OCI-LY7 (cell line): ENCODE measurements at regions not wholly inside any gene's neighbourhood (a gene's known extent, or its start where the extent isn't known, plus 50 kb on each side); places are given as distances from the start of the nearest gene placed in this dataset.

Source experiments
- BruUV-seq: library from RNA; stranded (reverse); fragments of 400-500 nt; replicated peaks from 2 replicates; lab custom pipeline; 2021; lab: Mats Ljungman, UMichigan
- CTCF ChIA-PET: fragments of 300-600 bp; sonication (Branson Sonifier 250); formaldehyde crosslinking; loops from one replicate; lab custom pipeline; 2022; ENCODE audit warnings: antibody characterized with exemption; ENCODE audit not compliant: unreplicated experiment; lab: Charles Lee
- POLR2A ChIA-PET: fragments of 300-600 bp; sonication (Branson Sonifier 250); formaldehyde crosslinking; loops from one replicate; lab custom pipeline; 2022; ENCODE audit warnings: antibody characterized with exemption; lab: Charles Lee
- DNase-seq: peaks from one replicate; pipeline ENCODE4 v3.0.0-alpha.2; 2015; ENCODE audit warnings: low spot score
- H2AFZ ChIP-seq: fragments of 200-600 bp; sonication (generic), shearing (Covaris generic); 2 replicates; pipeline ENCODE4 v1.6.1; 2014; ENCODE audit warnings: mild to moderate bottlenecking, antibody characterized with exemption, low read length, moderate library complexity
- H3K27ac ChIP-seq: fragments of 200-600 bp; sonication (generic); 2 replicates; pipeline ENCODE4 v1.5.1; 2014; ENCODE audit warnings: mixed run types, low read depth, mild to moderate bottlenecking, moderate library complexity, low read length, inconsistent platforms; ENCODE audit not compliant: poor library complexity, severe bottlenecking
- H3K36me3 ChIP-seq: fragments of 200-600 bp; sonication (generic); 2 replicates; pipeline ENCODE4 v1.6.1; 2014; ENCODE audit warnings: mild to moderate bottlenecking, antibody characterized with exemption, low read length, moderate library complexity, mixed read lengths; ENCODE audit not compliant: insufficient read depth
- H3K4me1 ChIP-seq: fragments of 200-600 bp; sonication (generic); 2 replicates; pipeline ENCODE4 v1.5.1; 2014; ENCODE audit warnings: mild to moderate bottlenecking, low read length; ENCODE audit not compliant: insufficient read depth, poor library complexity, severe bottlenecking
- H3K4me2 ChIP-seq: fragments of 200-600 bp; sonication (generic); 2 replicates; pipeline ENCODE4 v1.6.1; 2014; ENCODE audit warnings: mild to moderate bottlenecking, low read length
- H3K4me3 ChIP-seq: fragments of 200-600 bp; sonication (generic); 2 replicates; pipeline ENCODE4 v1.5.1; 2014; ENCODE audit warnings: mild to moderate bottlenecking, low read depth, low read length; ENCODE audit not compliant: poor library complexity, severe bottlenecking
- H3K79me2 ChIP-seq: fragments of 200-600 bp; sonication (generic); 2 replicates; pipeline ENCODE4 v1.6.1; 2016; ENCODE audit warnings: low read depth, mild to moderate bottlenecking, low read length, moderate library complexity, mixed read lengths; ENCODE audit not compliant: insufficient read depth
- H3K9me2 ChIP-seq: fragments of 200-600 bp; sonication (generic); 2 replicates; pipeline ENCODE4 v1.6.1; 2016; ENCODE audit warnings: mild to moderate bottlenecking, low read length, mixed read lengths; ENCODE audit not compliant: insufficient read depth
- H3K9me3 ChIP-seq: fragments of 200-600 bp; sonication (generic); 2 replicates; pipeline ENCODE4 v1.6.1; 2014; ENCODE audit warnings: mild to moderate bottlenecking, mixed run types, low read length, mixed read lengths
- H4K20me1 ChIP-seq: fragments of 200-600 bp; sonication (generic); 2 replicates; pipeline ENCODE4 v1.6.1; 2014; ENCODE audit warnings: mild to moderate bottlenecking, antibody characterized with exemption, low read length, moderate library complexity, mixed read lengths; ENCODE audit not compliant: insufficient read depth
- EZH2phosphoT487 ChIP-seq: fragments of 200-600 bp; sonication (generic); IDR thresholded peaks from 2 replicates; pipeline ENCODE4 v1.6.1; 2018; ENCODE audit warnings: low read depth, borderline replicate concordance, mild to moderate bottlenecking, mixed run types, antibody characterized with exemption, low read length, moderate library complexity, mixed read lengths
- intact Hi-C: fragments of 100-400 bp; cut with micrococcal nuclease; formaldehyde crosslinking; loops from one replicate; pipeline ENCODE4 v1.10.0; 2022; ENCODE audit not compliant: unreplicated experiment
- TF ChIP-seq, protein P1 (sequence below): fragments of 200-600 bp; sonication (generic); conservative IDR thresholded peaks from 2 replicates; pipeline ENCODE4 v1.5.1; 2014; ENCODE audit warnings: mild to moderate bottlenecking, antibody characterized with exemption, low read length, moderate library complexity, mixed read lengths

DNA sequence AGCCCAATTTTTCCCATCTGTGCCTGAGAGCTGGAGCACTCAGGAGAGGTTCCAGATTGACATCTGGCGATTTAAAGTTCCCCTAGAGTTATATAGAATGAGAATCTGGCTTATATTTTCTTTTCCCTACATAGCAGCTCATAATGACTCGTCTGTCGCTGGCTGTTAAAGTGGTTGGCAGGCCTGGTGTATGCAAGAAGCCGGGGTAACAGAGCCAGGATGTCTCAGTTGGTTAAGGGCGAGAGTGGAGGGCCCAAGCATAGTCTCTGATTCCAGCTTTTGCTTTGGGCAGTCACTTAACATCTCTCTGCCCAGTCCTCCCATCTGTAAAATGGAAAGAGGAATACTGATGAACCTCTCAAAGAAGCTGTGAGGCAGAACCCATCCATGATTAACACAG is 751.6 kb downstream of the NOVA1 start:
- Histone ChIP-seq H3K4me1 (no peaks in the 10 kb centered on the region), H3K36me3 (no peaks in the 10 kb centered on the region), H3K4me3 (no peak overlapping the region), H3K27ac (no peak overlapping the region), H3K9me3 (no peaks in the 10 kb centered on the region), H3K9me2 (no peaks in the 10 kb centered on the region), H4K20me1 (no peaks in the 10 kb centered on the region), H2AFZ (no peak overlapping the region), H3K4me2 (no peak overlapping the region), H3K79me2 (no peaks in the 10 kb centered on the region)
- intact Hi-C loops, result no loop called here
- ChIA-PET POLR2A (no interaction called here), CTCF (no interaction called here)
- TF ChIP-seq, protein P1, sequence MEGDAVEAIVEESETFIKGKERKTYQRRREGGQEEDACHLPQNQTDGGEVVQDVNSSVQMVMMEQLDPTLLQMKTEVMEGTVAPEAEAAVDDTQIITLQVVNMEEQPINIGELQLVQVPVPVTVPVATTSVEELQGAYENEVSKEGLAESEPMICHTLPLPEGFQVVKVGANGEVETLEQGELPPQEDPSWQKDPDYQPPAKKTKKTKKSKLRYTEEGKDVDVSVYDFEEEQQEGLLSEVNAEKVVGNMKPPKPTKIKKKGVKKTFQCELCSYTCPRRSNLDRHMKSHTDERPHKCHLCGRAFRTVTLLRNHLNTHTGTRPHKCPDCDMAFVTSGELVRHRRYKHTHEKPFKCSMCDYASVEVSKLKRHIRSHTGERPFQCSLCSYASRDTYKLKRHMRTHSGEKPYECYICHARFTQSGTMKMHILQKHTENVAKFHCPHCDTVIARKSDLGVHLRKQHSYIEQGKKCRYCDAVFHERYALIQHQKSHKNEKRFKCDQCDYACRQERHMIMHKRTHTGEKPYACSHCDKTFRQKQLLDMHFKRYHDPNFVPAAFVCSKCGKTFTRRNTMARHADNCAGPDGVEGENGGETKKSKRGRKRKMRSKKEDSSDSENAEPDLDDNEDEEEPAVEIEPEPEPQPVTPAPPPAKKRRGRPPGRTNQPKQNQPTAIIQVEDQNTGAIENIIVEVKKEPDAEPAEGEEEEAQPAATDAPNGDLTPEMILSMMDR, result no peak
- no peak for TF ChIP-seq EZH2phosphoT487
- DNase-seq, result no peak
- BruUV-seq, result no TSS peak

DNA sequence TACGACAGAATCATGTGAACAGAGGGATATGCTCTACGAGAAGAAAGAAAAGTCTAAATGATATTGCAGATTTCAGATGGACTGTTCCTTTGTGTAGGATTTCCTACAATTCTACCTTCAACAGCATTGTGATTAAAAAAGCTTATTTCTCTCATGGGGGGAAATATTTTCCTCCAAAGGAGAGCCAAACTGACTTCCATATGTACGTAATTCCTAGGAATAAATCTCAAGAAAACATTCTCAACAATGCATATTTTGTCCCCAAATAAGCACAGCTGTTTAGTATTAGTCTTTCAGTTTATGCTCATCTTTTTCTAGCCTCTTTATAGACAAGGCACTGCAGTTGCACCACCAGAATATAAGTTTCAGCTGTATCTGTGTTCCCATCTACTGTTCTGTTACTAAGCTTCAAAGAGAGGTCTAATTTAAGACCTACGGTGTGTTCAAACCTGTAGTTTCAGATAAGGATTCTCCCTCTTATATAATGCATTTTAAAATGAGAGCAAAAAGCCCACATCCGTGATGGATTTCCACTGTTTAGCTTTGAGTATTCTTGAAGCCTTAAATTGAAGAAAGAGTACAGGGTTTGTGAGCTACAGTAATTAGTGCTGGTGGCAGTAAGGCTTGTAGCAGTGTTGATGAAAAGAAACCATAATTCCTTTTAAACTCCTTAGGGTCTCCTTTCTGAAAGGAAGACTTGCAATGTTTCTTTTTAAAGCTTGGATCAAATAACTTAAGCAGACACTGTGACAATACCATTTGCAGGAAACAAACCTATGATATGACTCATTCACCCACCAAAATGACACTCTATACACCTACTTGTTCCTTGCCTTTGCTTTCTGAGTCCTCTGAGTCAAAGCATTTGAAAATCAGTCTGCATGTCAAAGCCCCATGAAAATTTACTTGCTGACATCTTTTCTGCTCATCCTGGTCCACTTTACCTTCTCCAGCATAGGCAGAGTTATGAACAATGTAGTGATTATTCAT is 754.1 kb downstream of the NOVA1 start:
- POLR2A ChIA-PET, result no interaction called here

More for the DNA sequence above, 754.1 kb downstream of the NOVA1 start:
- TF ChIP-seq, protein P1, result no peak
- intact Hi-C loops, result no loop called here
- Histone ChIP-seq H3K9me2 (no peaks in the 10 kb centered on the region), H3K4me1 (no peaks in the 10 kb centered on the region), H3K4me3 (no peak overlapping the region), H2AFZ (no peak overlapping the region), H3K4me2 (no peak overlapping the region), H3K36me3 (no peaks in the 10 kb centered on the region), H3K79me2 (no peaks in the 10 kb centered on the region), H3K9me3 (no peaks in the 10 kb centered on the region), H4K20me1 (no peaks in the 10 kb centered on the region), H3K27ac (no peak overlapping the region)
- BruUV-seq, result no TSS peak
- no peak for DNase-seq
- CTCF ChIA-PET, result no interaction called here
